NCI-H2107 treated with DMSO at 0.1 percent for 48 hours (cell line): ENCODE measurements at regions not wholly inside any gene's neighbourhood (a gene's known extent, or its start where the extent isn't known, plus 50 kb on each side); places are given as distances from the start of the nearest gene placed in this dataset.
"Not testable (repeated sequence)": the region's sequence is repeated elsewhere in the genome, so short reads cannot be mapped to it uniquely, and the experiment has no call there.

Experiments
- DNase-seq: peaks from one replicate; lab custom pipeline; 2025; ENCODE audit not compliant: unreplicated experiment; lab: John Stamatoyannopoulos, UW

GRCh38 chr6:169857343-169858292 lies 106.2 kb downstream of the ERMARD start:
- no peak for DNase-seq

- DNase-seq: not testable (repeated sequence)
Measured at GRCh38 chr6:169856442-169857342, 105.3 kb downstream of the ERMARD start.

- no peak for DNase-seq
Measured at GRCh38 chr6:169854813-169855212, 103.4 kb downstream of the ERMARD start.

- DNase-seq: no peak
Measured at GRCh38 chr6:169854083-169854725, 102.8 kb downstream of the ERMARD start.

- DNase-seq: no peak
Measured at GRCh38 chr6:169853196-169854082, 102.0 kb downstream of the ERMARD start.

GRCh38 chr6:169852504-169853195 lies 101.2 kb downstream of the ERMARD start:
- no peak for DNase-seq

- DNase-seq: no peak
Measured at GRCh38 chr6:169851641-169852503, 100.5 kb downstream of the ERMARD start.

- no peak for DNase-seq
Measured at GRCh38 chr6:169850746-169851145, 99.3 kb downstream of the ERMARD start.

- DNase-seq: no peak
Measured at GRCh38 chr6:169850154-169850553, 98.7 kb downstream of the ERMARD start.

GRCh38 chr6:169849396-169849795 lies 98.0 kb downstream of the ERMARD start:
- no peak for DNase-seq

- no peak for DNase-seq
Measured at GRCh38 chr6:169848946-169849345, 97.5 kb downstream of the ERMARD start.

- DNase-seq: no peak
Measured at GRCh38 chr6:169847901-169848311, 96.5 kb downstream of the ERMARD start.

- DNase-seq: no peak
Measured at GRCh38 chr6:169847141-169847674, 95.8 kb downstream of the ERMARD start.

- no peak for DNase-seq
Measured at GRCh38 chr6:169846286-169847056, 95.0 kb downstream of the ERMARD start.

- DNase-seq: no peak
Measured at GRCh38 chr6:169845426-169846285, 94.2 kb downstream of the ERMARD start.

GRCh38 chr6:169844946-169845345 lies 93.5 kb downstream of the ERMARD start:
- no peak for DNase-seq

- DNase-seq: no peak
Measured at GRCh38 chr6:169843991-169844390, 92.6 kb downstream of the ERMARD start.
